GM18868 (cell line): ENCODE measurements at regions not wholly inside any gene's neighbourhood (a gene's known extent, or its start where the extent isn't known, plus 50 kb on each side); places are given as distances from the start of the nearest gene placed in this dataset.

Experiments
- ATAC-seq: cut with Tn5 transposase; IDR thresholded peaks from one replicate; pipeline ENCODE4 v1.9.1; 2021; ENCODE audit warnings: mild to moderate bottlenecking, moderate library complexity; ENCODE audit not compliant: unreplicated experiment

DNA sequence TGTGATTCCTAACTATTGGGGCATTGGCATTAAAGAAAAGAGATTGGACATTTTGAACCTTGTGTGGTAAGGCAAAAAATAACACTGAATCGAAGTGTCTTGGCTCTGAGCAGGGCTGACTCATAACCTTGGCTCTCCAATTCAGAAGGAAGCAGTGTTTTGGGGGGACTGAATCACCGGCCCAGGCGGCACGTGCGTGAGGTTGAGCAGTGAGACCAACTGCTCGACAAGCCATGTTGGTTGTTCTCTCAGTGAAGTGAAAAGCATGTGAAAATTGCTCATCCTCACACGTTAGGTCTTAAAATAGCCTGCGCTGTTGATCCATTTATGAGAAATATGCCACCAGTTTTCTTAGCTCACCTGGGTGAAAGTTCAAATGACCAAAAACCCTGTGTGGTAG, 137.8 kb upstream of the SPACA1 start:
- ATAC-seq, result no peak

DNA sequence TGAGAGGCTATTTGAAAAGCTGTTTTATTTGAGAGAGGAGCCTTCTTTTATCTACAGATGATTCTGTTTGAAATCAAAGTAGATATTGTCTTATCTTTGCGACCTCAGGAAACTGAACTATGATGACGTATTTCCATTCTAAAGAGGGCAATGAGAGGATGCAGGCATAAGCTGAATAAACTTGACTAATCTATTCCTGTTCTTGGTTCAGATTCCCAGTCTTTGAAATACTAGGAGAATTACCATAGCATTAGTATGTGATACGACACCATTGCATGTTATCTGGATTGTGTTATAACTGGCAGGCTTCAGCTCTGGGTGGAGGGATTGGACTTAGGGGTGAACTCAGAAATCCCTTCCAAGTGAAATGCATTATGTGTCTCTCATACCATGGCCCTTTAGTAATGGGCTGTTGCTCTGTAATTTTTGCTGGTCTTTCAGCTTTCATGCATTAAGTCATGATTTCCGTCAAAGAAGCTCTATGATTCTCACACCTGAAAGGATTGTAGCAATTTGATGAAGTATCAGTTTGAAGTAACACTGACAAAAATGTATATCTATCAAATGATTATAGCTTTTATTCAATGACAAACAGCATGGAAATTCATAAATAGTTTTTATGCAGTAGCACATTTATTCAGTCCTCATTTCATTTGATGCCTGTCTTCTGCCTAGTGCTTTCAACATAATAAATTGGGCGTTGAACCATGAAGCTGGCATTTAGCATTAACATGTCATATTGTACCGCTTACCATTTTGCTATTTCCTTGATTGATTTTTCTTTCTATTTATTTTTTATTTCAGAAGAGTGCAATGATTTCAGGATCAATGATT, 138.4 kb upstream of the SPACA1 start:
- no peak for ATAC-seq

DNA sequence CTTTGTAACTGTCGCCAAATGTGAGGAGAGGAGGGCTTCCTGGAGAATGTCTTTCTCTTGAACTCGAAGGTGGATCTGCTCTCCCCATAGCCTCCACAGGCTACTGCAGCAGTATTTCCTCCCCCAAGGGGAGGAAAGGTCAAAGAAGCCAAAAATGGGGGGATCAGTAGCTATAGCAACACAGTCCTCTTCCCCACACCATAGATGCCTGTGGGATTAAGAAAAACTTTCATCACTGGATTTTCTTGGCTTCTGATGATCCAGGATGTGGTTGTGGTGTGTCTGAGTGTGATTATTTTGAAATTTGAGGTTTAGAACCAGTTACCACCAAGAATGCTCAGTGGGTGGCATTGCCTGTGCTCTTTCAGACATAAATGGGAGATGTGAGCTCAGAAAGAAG, 140.1 kb upstream of the SPACA1 start:
- peak; percentile 46 for ATAC-seq

DNA sequence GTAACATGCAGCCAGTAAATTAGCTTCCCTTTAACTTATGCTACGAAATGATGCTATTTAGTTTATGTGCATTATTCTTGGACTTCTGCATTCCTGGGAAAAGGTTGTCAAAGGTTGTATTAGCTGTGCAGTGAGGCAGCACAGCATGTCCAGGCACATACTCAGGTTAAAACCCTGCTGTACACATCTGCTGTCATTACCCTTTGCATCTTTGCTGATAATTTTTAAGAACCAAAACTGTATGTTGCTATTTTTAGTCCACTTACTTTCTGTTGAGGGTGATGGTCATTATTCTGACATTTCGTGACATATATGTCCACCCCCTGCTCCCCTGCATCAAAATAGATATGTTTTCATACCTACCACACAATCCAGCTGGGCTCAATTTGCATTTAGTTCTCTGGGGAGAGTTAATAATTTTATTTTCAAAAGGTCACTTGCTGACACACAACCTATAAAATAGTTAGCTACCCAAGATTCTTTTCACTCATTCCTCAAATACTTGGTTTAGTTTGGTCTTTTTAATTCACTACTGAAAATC, 142.5 kb upstream of the SPACA1 start:
- ATAC-seq, result peak; percentile 80

DNA sequence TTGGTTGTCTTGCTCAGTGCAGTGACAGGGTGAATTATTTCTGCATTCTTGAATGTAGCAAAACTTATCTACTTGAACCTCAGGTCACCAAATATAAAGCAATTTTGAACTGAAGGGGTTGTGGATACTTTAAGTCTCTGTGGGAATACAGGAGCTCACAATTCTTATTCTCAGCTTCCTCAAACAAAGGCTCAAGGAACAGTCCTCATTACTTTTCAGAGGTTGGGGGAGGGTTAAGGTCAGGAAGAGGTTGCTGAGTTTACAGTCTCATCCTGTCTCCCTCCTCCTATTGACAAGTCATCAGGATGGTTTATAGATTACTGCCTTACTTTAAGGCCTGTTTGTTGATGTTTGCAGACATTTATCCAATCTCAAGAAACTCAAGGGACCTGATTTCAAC, 143.6 kb upstream of the SPACA1 start:
- ATAC-seq, result no peak

DNA sequence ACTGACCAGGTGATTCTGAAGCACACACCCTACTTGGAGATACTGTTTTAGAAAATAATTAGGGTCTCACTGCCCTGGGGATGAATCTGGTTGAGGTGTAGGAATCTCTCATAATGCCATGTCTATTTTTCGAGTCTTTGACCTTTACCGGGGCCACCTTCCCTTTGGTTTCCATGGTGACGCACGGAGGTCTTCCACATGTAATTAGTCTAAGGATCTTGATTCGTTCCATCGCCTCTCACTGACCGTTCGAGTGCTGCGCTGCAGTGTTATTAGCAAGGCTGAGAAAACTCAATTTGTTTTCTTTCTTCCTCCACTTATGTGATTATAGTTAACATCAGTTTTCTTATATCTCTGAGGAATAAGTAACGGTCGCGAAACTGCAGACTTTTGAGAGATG, 144.3 kb upstream of the SPACA1 start:
- no peak for ATAC-seq

DNA sequence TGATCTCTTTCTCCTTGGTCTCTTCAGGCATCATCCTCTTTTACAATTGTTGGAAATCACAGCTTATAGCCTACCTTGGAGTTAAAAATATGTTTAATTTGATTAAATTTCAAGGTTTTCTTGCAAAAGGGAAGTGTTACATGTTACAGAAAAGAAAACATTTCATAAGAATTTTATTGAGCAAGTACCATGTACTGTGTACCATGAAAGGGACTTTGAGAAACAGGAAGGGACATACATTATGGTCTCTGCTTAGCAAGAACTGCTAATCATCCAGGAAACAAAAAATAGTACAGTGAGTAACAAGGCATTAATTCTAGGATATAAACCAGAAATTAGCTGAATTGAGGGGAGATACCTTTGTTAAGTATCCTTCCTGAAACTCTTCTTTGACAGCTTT, 145.3 kb upstream of the SPACA1 start:
- ATAC-seq, result no peak

DNA sequence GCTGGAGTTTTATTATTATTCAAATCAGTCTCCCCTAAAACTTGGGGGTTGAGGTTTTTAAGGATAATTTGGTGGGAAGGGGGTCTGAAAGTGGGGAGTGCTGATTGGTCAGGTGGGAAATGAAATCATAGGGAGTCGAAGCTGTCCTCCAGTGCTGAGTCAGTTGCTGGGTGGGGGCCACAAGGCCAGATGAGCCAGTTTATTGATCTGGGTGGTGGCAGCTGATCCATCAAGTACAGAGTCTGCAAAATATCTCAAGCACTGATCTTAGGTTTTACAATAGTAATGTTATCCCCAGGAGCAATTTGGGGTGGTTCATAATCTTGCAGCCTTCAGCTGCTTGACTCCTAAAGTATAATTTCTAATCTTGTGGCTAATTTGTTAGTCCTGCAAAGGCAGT, 146.0 kb upstream of the SPACA1 start:
- no peak for ATAC-seq

DNA sequence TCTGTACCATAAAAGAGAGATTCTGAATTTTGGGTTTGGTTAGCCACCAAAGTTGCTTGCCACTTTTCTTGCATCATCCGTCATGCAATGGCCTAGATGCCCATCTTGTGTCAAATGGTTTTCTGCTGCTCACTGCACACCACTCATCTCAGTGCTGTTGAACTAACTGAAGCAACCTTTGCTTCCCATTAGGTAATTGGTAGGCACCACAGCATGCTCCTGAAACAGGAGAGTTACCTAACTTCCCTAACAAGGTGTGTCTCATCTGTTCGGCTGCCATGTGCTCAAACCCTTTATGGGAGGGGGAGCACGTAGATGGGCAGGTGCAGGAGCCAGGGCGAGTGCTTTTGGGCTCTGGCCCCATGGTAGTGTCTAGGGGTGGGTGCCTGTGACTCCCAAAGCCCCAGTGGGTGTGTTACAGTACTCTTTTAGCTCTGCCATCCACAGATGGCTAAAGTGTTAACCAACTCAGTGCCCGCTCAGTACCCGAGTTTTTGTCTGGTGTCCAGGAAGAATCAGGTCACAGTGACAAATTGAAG, 147.4 kb upstream of the SPACA1 start:
- no peak for ATAC-seq

DNA sequence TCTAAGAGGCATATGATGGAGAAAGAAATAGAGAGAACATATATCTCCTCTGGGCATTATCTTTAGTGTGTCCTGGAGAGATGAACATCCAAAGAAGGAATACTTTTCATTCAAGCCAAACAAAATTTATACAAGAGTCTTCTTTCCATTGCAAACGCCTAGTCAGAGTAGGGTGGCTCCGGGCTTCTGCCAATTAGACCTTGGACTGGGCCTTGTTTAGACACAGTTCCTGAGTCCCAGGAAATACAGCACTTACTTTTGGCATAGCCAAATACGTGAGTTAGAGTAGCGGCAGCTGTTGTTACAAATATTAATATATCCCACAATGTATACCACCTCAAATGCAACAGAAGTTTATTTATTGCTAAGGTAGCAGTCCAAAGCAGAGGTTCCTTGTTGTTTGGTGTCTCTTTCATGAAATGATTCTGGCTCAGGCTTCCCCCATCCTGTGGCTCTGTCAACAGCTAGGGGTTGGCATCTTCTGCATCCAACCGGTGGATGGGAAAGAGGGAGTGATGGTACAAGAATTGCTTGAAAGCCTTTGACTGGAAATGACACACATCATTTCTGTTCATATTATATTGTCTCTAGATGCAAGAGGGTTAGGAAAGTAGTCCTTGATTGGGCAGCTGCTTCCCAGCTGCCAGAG, 148.0 kb upstream of the SPACA1 start:
- ATAC-seq, result no peak

DNA sequence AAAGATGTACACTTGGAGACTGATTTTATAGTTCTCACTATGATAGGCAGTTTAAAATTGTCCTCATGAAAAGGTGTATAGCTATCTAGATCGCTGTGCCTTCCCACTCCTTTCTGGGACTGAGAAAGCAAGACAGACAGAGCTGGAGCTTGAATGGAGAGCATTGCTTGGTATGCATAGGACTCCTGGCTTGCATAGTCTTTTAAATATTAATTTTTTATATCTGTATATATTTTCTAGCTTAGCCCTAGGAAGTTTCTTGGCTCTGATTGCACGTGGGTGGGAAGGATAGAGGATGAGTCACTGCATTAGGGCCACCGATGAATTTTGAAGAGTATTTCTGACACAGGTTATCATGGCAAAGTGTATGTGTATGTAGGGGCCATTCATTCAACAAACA, 150.0 kb upstream of the SPACA1 start:
- ATAC-seq, result no peak

DNA sequence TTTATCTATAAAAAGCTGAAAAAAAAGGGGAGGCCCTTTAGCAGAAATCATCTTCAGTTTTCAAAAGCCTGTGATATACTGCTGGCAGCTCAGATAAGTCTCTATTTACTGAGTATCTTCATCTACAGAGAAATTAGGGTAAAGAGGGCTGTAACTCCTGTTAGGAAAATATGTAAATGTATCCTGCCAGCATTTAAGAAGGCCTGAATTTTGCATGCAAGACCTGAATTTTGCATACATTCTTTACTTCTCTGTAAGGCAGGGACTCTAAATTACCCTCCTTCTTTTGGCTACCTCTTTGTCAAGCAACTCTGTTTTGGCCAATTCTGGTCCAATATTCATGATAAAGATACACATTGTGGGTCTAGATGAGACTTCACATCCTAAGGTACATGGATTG, 150.6 kb upstream of the SPACA1 start:
- no peak for ATAC-seq

DNA sequence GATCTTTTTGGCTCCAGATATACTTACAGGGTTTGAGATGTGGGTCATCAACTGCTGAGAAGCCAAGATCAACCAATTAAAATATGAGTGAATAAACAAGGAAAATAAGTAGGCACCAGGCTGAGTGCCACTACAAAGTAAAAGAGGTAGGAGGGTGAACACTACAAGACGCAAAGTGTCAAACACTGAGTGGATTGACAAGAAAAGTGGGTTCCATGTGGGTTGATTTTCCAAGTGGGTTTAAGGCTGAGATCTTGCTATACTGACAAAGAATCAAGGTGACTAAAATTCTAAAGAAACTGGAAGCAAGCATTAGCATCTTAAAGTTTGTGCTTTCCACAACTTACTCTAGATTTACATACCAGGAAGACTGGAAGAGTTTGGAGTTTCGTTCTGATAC, 160.4 kb upstream of the SPACA1 start:
- no peak for ATAC-seq

DNA sequence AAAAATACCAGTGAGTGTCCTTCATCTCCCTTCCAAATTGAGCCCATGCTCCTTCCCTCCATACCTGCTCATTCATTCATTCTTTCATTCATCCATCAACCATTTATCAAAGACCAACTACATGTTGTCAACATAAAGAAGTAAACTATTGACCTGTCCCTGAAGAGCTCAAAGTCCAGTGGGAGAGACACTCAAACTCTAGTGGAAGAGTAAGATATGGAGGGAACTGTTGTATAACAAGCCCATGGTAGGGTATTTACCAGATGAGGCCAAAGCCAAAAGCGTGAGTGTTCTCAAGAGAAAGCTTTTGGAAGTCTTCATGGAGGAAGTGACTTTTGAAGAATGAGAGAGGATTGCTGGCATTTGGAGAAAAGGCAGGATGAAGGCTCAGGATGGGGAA, 163.4 kb upstream of the SPACA1 start:
- ATAC-seq, result no peak

DNA sequence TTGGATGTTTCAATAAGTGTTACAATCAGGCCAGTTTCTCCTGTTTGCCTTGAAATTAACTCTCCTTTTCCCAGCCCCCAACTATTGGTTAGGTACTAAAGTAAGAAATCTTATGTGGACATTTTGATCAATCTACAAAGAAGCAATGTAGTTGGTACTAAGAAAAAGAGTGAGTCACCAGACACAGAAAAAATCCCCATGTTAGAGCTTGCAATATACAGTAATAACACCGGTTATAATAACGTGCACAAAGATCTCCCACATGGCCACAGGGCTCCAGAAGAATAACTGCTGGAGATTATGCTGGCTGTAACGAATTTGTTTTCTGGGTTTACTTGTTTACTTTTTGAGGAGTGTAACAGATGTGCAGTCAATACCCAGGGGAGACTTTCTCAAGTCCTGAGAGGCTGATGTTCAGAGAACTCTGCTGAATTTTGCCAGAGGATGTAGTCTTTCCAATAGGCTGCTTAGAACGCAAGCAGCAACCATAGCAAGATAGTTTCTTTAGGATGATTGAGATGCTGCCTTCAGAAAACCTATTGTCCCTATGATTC, 166.2 kb upstream of the SPACA1 start:
- peak; percentile 56 for ATAC-seq

DNA sequence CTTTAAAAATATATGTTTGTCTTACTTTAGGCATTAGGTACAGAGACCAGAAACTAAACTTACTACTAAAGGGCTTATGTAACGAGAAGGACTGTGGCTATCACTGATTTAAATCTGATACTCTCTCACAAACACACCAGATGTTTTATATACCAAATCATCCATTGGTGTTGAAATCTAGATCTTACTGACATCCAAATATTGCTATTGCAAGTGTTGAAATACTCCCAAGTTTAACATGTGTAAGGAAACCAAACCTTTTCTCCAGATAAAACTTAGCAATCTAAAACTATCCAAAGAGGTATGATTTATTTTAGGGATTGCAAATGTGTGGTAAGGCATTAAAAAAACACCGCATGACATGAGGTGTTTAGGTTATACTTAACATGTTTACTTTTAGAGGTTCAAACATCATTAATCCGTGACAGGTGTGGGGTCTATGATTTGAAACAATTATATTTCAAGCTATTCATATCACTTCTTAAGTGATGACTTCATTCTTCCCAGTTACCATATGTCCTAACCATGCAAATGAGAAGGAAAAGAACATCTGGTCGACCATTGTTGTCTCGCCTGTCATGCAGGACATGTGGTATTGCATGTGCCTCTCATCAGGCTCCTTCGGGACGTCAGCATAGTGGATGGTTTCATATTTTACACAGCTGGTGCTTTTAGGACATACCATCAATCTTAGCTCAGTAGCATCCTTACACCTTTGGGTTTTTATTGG, 168.3 kb upstream of the SPACA1 start:
- ATAC-seq, result peak; percentile 76

DNA sequence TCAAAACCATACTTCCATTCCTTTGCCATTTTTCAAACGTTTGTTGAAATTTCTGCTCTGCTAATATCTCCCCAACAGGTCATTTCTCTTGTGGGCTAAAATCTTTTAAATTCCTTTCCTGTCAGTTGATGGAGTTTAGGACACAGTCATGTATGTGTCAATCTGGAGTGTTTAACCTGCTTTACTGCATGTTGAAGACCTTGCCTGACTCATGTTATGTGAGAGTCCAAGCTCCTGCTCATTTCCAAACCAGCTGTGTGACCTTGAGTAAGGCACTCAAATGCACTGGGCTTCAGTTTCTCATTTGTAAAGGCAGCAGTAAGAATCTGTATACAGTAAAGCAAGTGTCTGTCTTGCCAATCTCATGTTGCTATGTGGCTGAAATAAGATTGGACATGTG, 171.9 kb upstream of the SPACA1 start:
- ATAC-seq, result no peak

DNA sequence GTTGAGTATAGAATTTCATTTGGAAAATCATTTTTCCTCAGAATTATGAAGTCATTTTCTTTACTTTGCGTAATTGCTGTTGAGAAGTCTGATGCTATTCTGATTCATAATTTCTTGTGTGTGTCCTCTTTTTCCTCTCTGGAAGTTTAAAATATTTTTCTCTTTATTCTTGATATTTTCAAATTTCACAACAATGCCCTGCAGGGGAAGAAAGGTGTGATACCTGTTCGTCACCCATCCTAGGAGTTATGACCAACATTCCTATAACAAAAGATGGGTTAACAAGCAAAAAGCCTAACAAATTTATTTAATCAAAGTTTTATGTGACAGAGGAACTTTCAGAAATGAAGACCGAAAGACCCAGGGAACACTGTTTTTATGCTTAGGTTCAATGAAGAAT, 171.5 kb upstream of the AKIRIN2 start:
- ATAC-seq, result no peak

DNA sequence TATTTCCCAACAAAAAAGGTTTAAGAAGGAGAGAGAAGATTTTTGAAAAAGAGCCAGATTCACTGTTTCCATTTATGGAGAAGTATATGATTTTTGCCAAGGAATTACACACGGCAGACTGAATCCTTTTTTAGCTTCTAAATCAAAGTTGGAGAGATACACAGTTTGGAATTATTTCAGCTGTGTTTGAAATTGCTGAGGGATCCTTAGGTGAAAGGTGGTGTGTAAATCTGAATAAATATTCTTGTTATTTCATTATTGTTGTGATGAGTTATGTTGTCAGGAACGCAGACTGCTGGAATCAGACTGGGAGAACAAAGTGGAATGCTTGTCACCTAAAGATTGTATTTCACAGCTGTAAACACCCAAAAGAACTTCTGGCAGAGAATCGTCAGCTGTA, 168.5 kb upstream of the AKIRIN2 start:
- ATAC-seq, result no peak

DNA sequence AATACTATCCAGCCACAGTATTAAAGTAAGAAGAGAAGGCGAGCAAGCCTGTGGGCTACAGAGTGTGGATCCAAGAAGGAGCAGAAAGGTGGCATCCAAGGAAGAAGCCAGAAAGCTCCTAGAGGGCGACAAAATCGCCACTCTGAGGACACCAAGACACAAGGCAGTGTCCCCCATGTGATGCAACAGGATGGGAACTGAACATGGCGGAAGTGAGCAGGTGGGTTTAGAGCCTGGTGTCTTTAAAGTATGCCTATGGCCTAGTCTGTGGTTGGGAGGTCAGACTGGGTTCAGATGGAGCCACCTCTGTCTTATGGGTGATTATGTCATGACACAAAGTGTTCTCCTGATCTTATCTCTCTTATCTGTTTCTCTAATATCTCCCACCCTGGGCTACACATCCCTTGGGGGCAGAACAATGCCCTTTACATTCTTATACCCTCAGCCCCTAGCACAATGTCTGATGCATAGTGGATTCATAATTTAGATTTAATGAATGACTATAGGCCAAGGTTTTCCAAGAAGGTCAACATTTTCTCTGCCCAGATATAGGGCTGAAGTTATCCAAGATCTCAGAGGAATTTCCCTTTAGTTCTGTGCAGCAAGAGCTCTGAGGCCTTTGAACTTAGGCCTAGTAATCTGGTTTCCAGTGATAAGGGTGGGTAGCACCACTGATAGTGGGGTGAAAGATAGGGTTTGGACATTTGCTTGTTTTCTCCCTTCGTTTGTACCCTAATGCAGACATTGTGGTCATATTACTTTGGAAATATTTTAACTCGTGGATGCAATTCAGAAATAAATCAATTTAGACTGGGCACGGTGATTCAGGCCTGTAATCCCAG, 167.3 kb upstream of the AKIRIN2 start:
- ATAC-seq, result no peak
